ENCODE measurements at regions not wholly inside any gene's neighbourhood (a gene's known extent, or its start where the extent isn't known, plus 50 kb on each side); places are given as distances from the start of the nearest gene placed in this dataset.

DNA sequence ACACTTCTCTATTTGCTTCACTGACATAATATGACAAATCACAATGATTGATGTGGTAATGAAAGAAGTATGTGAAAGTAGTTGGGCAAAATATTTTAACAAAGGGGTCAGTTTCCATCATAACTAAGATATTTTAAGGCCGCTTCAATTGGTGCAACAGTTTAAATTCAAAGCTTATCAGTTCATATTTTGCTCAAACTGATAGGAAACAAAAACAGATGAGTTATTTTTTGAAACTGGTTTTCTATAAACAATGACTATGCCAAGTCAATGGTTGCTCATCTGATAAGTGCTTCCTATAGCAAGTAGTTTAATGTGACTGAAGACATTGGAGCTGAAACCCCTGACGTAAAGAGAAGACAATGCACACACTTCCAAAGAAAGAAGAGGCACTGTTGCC, 1290.7 kb downstream of the SUCLG1 start:
- DNase-seq (ENCODE audit: low read depth in 2 of 2): no peak
- no peak for TF ChIP-seq CTCF (IDR thresholded peaks at IDR 0.05; ENCODE audit: low read depth, low read length)
- H3K4me3 ChIP-seq (replicated peaks in 1 of 2; ENCODE audit: low read depth in 2 of 2, low read length in 2 of 2): no peak overlapping the region

DNA sequence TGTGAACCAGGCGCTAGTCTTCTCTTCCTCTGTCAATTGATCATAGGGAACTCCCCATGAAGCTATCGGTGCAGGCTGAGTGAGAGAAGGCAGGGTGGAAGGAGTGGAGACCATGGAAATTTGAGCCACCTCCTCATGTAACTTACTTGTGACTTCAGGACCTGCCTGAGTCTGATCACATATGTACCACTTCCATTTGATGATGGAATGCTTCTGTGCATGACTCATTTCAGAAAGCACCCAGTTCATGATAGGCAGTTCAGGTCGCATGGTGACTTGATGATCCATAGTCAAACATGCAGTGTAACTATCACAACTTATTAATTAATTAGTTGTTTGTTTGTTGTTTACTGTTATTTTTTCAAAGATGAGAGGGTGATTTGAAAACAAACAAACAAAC, 1296.7 kb downstream of the SUCLG1 start:
- TF ChIP-seq CTCF (IDR thresholded peaks at IDR 0.05; ENCODE audit: low read depth, low read length): no peak
- H3K4me3 ChIP-seq (replicated peaks in 1 of 2; ENCODE audit: low read depth in 2 of 2, low read length in 2 of 2): no peak overlapping the region
- DNase-seq (ENCODE audit: low read depth in 2 of 2): no peak

DNA sequence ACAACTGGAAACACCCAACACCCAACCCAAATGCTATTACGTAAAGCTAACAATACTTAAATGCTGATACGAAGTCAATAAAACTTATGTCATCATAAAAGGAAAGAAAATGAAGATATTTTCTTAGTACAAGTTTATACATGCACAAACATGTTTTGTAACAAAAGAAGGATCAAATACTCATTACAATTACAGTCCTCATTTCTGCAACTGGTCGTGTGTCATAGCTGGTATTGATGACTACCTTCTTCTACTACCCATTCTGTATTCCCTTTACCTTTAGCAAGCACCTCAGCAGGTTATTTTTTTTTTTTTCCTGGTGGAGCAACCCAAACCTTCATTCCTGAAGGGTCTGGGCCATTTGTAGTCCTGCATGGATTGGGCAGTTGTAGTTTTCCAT, 1298.5 kb downstream of the SUCLG1 start:
- H3K4me3 ChIP-seq (replicated peaks in 1 of 2; ENCODE audit: low read depth in 2 of 2, low read length in 2 of 2): no peak overlapping the region
- no peak for DNase-seq (ENCODE audit: low read depth in 2 of 2)
- TF ChIP-seq CTCF (IDR thresholded peaks at IDR 0.05; ENCODE audit: low read depth, low read length): no peak

DNA sequence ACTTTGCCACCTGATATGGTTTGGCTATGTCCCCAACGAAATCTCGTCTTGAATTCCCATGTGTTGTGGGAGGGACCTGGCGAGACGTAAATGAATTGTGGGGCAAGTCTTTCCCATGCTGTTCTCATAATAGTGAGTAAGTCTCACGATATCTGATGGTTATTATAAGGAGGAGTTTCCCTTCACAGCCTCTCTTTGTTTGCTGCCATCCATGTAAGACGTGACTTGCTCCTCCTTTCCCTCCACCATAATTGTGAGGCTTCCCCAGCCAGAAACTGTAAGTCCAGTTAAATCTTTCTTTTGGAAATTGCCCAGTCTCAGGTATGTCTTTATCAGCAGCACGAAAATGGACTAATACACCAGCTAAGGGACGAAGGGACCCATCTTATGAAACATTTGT, 1303.3 kb downstream of the SUCLG1 start:
- DNase-seq (ENCODE audit: low read depth in 2 of 2): no peak
- H3K4me3 ChIP-seq (replicated peaks in 1 of 2; ENCODE audit: low read depth in 2 of 2, low read length in 2 of 2): no peak overlapping the region
- TF ChIP-seq CTCF (IDR thresholded peaks at IDR 0.05; ENCODE audit: low read depth, low read length): no peak

DNA sequence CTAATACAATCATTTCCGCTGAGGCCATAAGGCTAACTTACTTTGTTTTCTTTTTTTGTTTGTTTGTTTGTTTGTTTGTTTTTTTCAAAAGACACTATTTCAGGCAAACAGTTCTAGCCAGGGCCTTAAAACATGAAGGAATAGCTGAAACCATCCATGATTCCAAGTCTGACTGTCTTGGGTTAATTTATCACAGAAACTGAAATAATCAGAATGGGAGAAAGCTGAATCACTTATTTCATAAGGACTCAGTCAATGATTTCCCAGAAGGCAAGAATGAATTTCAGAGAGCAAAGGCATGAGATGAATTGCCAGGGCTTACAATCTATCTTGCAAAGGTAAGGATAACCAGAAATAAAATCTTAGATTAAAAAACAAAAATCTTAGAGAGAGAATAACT, 1315.1 kb downstream of the SUCLG1 start:
- TF ChIP-seq CTCF (IDR thresholded peaks at IDR 0.05; ENCODE audit: low read depth, low read length): no peak
- DNase-seq (ENCODE audit: low read depth in 2 of 2): no peak
- no peak overlapping the region for H3K4me3 ChIP-seq (replicated peaks in 1 of 2; ENCODE audit: low read depth in 2 of 2, low read length in 2 of 2)

DNA sequence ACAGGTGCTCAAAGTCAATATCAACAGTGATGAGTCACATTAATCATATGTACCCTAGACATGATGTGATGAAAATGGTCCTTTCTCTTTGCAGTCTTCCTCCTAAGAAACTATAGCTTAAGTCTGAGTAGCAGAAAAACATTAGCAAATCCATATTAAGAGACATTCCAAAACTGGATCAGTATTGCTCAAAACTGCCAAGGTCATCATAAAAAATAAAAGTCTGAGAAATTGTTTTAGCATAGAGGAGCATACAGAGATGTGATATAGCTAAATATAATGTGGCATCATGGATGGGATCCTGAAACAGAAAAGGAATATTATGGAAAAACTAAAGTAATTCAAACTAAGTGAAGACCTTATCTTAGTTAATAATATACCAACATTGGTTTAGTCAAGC, 1316.1 kb downstream of the SUCLG1 start:
- DNase-seq (ENCODE audit: low read depth in 2 of 2): no peak
- TF ChIP-seq CTCF (IDR thresholded peaks at IDR 0.05; ENCODE audit: low read depth, low read length): no peak
- no peak overlapping the region for H3K4me3 ChIP-seq (replicated peaks in 1 of 2; ENCODE audit: low read depth in 2 of 2, low read length in 2 of 2)

DNA sequence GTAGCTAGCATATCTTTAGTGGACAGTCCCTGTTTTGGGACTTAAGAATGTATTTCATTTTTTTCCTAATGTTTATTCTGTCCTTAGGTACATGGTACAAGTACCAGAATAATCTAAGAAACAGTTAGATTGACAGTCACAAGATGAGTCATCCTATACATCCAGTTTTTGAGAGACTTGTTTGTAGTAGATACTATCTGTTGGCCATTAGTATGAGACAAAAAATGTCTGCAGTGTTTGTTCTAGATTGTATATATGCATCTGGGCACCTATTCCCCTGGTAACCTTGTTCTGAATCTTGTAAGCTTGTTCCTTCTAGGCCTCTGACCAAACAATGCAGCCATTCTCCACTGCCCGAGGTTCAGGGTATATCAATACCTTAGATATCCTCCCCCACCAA, 1343.5 kb downstream of the SUCLG1 start:
- H3K4me3 ChIP-seq (replicated peaks in 1 of 2; ENCODE audit: low read depth in 2 of 2, low read length in 2 of 2): no peak overlapping the region
- no peak for DNase-seq (ENCODE audit: low read depth in 2 of 2)
- TF ChIP-seq CTCF (IDR thresholded peaks at IDR 0.05; ENCODE audit: low read depth, low read length): no peak
